ENCODE measurements at regions not wholly inside any gene's neighbourhood (a gene's known extent, or its start where the extent isn't known, plus 50 kb on each side); places are given as distances from the start of the nearest gene placed in this dataset.

- intact Hi-C loops (cut with micrococcal nuclease): no loop called here
- Histone ChIP-seq H3K9me3 (replicated peaks) (no peaks in the 10 kb centered on the region), H3K4me3 (no peak overlapping the region), H3K4me1 (no peaks in the 10 kb centered on the region), H3K36me3 (no peaks in the 10 kb centered on the region), H3K27me3 (ENCODE audit: low read depth) (peaks cover 4% of the 10 kb centered on the region), H3K27ac (replicated peaks) (no peak overlapping the region)
- no peak for DNase-seq
- TF ChIP-seq, protein P1, sequence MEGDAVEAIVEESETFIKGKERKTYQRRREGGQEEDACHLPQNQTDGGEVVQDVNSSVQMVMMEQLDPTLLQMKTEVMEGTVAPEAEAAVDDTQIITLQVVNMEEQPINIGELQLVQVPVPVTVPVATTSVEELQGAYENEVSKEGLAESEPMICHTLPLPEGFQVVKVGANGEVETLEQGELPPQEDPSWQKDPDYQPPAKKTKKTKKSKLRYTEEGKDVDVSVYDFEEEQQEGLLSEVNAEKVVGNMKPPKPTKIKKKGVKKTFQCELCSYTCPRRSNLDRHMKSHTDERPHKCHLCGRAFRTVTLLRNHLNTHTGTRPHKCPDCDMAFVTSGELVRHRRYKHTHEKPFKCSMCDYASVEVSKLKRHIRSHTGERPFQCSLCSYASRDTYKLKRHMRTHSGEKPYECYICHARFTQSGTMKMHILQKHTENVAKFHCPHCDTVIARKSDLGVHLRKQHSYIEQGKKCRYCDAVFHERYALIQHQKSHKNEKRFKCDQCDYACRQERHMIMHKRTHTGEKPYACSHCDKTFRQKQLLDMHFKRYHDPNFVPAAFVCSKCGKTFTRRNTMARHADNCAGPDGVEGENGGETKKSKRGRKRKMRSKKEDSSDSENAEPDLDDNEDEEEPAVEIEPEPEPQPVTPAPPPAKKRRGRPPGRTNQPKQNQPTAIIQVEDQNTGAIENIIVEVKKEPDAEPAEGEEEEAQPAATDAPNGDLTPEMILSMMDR (IDR thresholded peaks at IDR 0.05; ENCODE audit: borderline replicate concordance): no peak
Measured at GRCh38 chr11:92625894-92626293, 343.6 kb upstream of the MTNR1B start.

GRCh38 chr11:92626624-92627023 is 342.8 kb upstream of the MTNR1B start:
- Histone ChIP-seq H3K27ac (replicated peaks) (no peak overlapping the region), H3K4me1 (no peaks in the 10 kb centered on the region), H3K4me3 (no peak overlapping the region), H3K27me3 (ENCODE audit: low read depth) (peaks cover 4% of the 10 kb centered on the region), H3K9me3 (replicated peaks) (no peaks in the 10 kb centered on the region), H3K36me3 (no peaks in the 10 kb centered on the region)
- TF ChIP-seq, protein P1 (IDR thresholded peaks at IDR 0.05; ENCODE audit: borderline replicate concordance): no peak
- intact Hi-C loops (cut with micrococcal nuclease): no loop called here
- no peak for DNase-seq

DNA sequence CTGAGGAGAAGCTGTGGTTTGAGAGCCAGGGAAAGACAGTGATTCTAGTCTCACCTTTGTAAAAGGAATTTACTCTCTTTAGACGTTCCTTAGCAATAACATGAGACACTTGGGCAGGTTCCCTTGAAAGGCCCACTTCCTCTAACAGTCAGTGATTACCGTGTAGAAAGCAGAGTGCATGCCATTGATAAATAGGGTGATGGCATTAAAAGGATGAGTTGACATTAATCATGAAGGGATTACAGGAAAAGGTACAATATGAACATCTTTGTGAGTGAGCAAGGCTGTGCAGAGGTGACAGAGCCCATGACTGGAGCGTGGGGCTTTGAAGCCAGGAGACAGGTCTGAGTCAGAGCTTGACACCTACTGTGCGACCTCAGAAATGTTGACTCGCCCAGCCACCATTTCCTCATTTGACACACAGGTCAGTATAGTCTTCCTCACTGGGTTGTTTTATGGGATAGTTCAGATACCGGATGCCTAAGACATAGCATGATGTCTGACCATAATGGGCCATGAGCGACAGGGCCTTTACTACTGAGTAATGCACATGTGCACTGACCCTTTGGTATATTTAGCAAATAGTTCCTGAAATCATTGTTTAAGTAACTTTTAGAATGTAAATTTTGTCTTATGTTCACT is 341.7 kb upstream of the MTNR1B start:
- DNase-seq: no peak
- H3K27me3 ChIP-seq (ENCODE audit: low read depth): peaks cover 4% of the 10 kb centered on the region
- H3K36me3 ChIP-seq: no peaks in the 10 kb centered on the region
- H3K27ac ChIP-seq (replicated peaks): no peak overlapping the region
- no peak overlapping the region for H3K4me3 ChIP-seq
- intact Hi-C loops (cut with micrococcal nuclease): no loop called here
- no peaks in the 10 kb centered on the region for H3K4me1 ChIP-seq
- TF ChIP-seq, protein P1 (IDR thresholded peaks at IDR 0.05; ENCODE audit: borderline replicate concordance): no peak
- no peaks in the 10 kb centered on the region for H3K9me3 ChIP-seq (replicated peaks)

DNA sequence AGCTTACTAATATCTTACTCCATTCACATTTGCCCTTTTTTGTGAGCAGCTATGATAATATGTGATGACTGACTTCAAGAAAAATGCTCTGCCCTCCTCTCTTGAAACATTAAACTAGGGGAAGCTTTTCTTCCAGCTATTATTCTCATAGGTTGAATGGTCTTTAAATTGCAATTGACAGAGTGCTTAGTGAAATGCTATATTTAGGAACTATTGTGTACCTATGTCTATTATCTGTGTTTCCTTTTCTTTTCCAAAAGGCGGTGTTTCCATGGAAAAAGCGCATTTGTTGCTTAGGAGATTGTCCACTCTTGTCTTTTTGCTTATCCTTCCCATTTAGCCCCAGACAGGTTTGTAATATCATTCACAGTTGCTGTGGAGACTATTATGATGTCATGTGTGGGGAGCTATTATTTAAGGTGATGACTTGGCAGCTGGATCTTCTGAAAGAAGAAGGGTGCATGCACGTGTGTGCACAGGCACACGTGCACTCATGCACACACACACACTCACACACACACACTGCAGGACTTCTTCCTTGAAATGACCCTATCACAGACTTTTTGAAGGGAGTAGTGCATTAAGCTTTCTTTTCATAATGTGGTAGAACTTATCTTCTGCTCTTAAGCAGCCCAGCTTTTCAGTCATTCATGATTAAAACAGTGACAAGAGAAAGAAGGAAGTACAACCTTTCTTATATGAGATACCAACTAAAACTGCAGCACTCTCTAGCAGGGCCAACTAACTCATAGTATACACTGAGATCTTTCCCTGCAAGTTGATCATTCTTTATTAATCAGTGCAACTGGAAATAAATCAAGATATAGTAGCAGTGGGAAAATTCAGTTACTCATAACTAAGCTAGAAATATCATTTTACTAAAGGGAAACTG is 340.8 kb upstream of the MTNR1B start:
- H3K4me1 ChIP-seq: no peaks in the 10 kb centered on the region

GRCh38 chr11:92632495-92632894 is 337.0 kb upstream of the MTNR1B start:
- TF ChIP-seq, protein P1 (IDR thresholded peaks at IDR 0.05; ENCODE audit: borderline replicate concordance): no peak
- DNase-seq: no peak
- no peaks in the 10 kb centered on the region for H3K36me3 ChIP-seq
- intact Hi-C loops (cut with micrococcal nuclease): no loop called here
- no peak overlapping the region for H3K4me3 ChIP-seq
- no peaks in the 10 kb centered on the region for H3K4me1 ChIP-seq
- H3K9me3 ChIP-seq (replicated peaks): no peaks in the 10 kb centered on the region
- no peak overlapping the region for H3K27ac ChIP-seq (replicated peaks)
- H3K27me3 ChIP-seq (ENCODE audit: low read depth): no peaks in the 10 kb centered on the region

More for the DNA sequence above, 340.8 kb upstream of the MTNR1B start:
- DNase-seq: no peak
- intact Hi-C loops (cut with micrococcal nuclease): no loop called here
- TF ChIP-seq, protein P1 (IDR thresholded peaks at IDR 0.05; ENCODE audit: borderline replicate concordance): no peak
- Histone ChIP-seq H3K27ac (replicated peaks) (no peak overlapping the region), H3K36me3 (no peaks in the 10 kb centered on the region), H3K27me3 (ENCODE audit: low read depth) (peaks cover 4% of the 10 kb centered on the region), H3K9me3 (replicated peaks) (no peaks in the 10 kb centered on the region), H3K4me3 (no peak overlapping the region)

All from left ventricle myocardium inferior (tissue), 1 donor.